Astrocyte (in vitro differentiated cells and primary cell): ENCODE measurements at regions not wholly inside any gene's neighbourhood (a gene's known extent, or its start where the extent isn't known, plus 50 kb on each side); places are given as distances from the start of the nearest gene placed in this dataset.

Source experiments
- EZH2 ChIP-seq: IDR thresholded peaks from 2 replicates; pipeline ENCODE4 v1.6.1; 2012; ENCODE audit warnings: mild to moderate bottlenecking, low read length, inconsistent platforms; ENCODE audit not compliant: insufficient read depth
- TF ChIP-seq, protein P1 (sequence below): IDR thresholded peaks from 2 replicates; pipeline ENCODE4 v1.5.1; 2011; ENCODE audit warnings: low read depth, mild to moderate bottlenecking, inconsistent platforms, low read length, moderate library complexity; ENCODE audit not compliant: insufficient read depth

DNA sequence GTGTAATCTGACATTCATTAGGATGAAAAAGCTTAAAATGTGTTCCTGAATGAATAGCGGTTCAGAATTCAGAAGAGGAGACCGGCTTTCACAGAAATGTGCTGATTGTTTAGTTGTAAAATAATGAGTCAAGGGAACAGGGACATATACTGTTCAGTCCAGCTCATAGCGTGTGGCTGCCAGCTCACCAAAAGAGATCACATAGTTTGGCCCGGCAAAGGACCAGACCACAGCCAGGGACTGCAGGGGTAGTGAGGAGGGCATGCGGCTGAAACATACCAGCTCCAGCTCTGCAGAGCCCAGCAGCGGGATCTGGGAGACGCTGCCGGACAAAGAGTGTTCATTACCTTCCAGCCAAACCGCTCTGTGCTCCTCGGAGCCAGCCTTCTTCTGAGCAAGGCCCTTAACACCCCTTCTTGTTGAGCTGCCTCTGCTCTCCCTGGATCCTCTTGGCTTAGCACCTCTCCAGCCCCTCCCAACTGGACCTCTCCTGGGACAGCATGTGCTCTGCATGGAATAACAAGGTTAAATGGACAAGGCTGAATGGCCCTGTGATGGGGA is 116.8 kb upstream of the CNTLN start:
- TF ChIP-seq, protein P1, sequence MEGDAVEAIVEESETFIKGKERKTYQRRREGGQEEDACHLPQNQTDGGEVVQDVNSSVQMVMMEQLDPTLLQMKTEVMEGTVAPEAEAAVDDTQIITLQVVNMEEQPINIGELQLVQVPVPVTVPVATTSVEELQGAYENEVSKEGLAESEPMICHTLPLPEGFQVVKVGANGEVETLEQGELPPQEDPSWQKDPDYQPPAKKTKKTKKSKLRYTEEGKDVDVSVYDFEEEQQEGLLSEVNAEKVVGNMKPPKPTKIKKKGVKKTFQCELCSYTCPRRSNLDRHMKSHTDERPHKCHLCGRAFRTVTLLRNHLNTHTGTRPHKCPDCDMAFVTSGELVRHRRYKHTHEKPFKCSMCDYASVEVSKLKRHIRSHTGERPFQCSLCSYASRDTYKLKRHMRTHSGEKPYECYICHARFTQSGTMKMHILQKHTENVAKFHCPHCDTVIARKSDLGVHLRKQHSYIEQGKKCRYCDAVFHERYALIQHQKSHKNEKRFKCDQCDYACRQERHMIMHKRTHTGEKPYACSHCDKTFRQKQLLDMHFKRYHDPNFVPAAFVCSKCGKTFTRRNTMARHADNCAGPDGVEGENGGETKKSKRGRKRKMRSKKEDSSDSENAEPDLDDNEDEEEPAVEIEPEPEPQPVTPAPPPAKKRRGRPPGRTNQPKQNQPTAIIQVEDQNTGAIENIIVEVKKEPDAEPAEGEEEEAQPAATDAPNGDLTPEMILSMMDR = no peak
- TF ChIP-seq EZH2 = no peak
